Retinal pigment epithelial cell (primary cell): ENCODE measurements at regions not wholly inside any gene's neighbourhood (a gene's known extent, or its start where the extent isn't known, plus 50 kb on each side); places are given as distances from the start of the nearest gene placed in this dataset.
A peak's percentile ranks its signal among the peaks of the same experiment; 100 is the strongest.

Experiments used
- DNase-seq: peaks from one replicate; pipeline ENCODE4 v3.0.0-alpha.2; 2010; ENCODE audit warnings: low read depth
- H3K4me3 ChIP-seq: 2 replicates; pipeline ENCODE4 v1.5.1; 2011; ENCODE audit warnings: mild to moderate bottlenecking, low read length, control low read depth, moderate library complexity
- CTCF ChIP-seq: conservative IDR thresholded peaks from 2 replicates; pipeline ENCODE4 v1.5.1; 2011; ENCODE audit warnings: low read depth, low read length, control low read depth, inconsistent platforms

- TF ChIP-seq CTCF, result no peak
- no peak overlapping the region for H3K4me3 ChIP-seq
- DNase-seq, result no peak
These were observed 87.5 kb upstream of the ARID1B start for GRCh38 chr6:156689656-156690055.

GRCh38 chr6:156688620-156688971 lies 88.6 kb upstream of the ARID1B start:
- H3K4me3 ChIP-seq, result no peak overlapping the region
- no peak for TF ChIP-seq CTCF
- DNase-seq, result no peak

DNA sequence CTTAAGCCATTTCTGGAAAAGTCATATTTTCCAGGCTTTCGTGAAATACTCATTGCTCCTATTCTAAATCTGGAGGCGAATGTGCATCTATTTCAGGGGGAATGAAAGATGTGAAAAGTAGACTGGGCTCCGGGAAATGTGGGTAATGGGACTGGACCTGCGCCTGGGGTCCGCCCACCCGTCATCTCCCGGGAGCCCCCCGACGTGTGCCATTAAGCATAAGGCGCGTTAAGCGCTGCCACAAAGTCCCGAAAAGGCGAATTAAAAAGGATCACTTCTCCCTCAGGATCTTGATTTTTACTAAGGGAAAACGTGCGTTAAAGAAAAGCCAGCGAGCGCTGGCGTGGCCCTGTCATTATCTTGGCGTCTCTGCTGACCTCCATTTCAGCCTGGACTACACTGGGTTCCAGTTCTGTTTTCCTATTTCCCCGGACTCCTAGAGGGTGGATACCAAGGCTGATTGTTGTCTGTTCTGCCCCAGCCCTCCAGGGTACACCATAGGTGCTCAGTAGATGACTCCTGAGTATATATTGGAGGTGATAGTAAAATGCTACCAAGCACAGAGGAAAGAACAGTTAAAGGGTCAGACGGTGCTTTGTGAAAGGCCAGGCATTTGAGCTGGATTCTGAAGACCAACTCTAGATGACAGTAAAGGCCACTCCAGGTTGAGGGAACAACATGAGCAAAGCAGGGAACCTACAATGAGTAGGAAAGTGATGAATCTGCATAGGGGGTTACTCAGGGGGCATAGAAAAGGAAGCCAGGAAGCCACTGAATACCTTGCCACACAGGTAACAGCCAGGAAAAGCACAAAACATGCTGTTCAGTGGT lies 89.2 kb upstream of the ARID1B start:
- DNase-seq, result peak; percentile 54
- TF ChIP-seq CTCF, result no peak
- H3K4me3 ChIP-seq, result peak overlapping the region; percentile 67

DNA sequence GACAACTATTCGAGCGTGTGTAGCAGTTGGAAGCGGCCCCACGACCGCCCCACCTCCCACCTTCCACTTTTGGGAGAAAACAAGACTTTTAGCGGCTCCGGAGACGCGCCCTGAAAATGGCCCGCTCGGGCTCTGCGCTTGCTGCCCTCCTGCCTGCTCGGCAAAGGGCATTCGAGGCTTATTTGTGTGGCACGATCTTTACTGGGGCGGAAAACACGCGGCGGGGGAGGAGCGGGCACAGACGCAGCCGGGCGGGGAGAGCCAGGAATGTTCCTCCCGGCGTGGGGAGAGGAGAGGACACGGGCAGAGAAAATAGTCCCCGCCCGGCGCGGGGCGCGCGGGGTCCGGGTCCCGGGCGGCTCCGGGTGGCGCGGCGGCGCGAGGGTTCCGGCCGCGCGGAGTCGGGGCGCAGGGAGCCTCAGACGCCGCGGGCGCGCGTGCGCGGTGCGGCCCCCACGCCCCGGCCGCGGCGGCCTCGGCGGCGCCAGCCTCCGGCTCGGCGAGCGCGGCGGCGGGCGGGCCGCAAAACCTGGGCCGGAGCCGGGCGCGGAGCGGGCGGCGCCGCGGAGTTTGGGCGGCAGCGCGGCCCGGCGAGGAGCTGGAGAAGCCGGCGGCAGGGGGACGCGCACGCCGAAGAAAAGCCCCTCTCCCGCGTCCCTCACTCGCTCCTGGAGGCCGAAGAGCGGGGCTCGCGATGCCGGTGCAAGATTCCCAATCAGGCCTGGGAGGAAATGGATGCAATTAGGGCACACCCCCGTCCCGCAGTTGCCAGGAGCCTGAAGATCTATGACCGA lies 90.0 kb upstream of the ARID1B start:
- H3K4me3 ChIP-seq, result peak overlapping the region; percentile 68
- TF ChIP-seq CTCF, result no peak
- peak; percentile 58 for DNase-seq

- H3K4me3 ChIP-seq, result peak overlapping the region; percentile 68
- peak; percentile 43 for DNase-seq
- TF ChIP-seq CTCF, result peak; percentile 35
These were observed 90.7 kb upstream of the ARID1B start for GRCh38 chr6:156686301-156686994.

DNA sequence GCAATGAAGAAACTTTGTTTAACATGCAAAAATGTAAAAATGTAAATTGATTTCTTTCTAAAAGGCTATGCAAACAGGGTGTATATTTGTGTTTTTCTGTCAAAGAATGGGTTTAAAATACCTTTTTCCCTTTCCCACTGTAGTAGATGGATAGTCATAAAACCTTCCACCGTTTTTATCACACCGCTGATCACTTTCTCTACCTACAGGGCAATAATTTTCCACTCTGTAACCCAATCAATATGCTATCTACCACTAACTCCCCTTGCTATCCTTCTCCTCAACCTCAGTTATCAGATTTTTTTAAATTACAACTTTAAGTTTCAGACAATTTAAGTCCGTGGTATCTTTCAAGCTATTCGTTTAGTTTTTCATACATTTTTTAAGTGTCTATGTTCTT lies 91.4 kb upstream of the ARID1B start:
- TF ChIP-seq CTCF, result no peak
- H3K4me3 ChIP-seq, result peak overlapping the region; percentile 68
- DNase-seq, result no peak
